Heart left ventricle (tissue), 16 donors: ENCODE measurements at regions not wholly inside any gene's neighbourhood (a gene's known extent, or its start where the extent isn't known, plus 50 kb on each side); places are given as distances from the start of the nearest gene placed in this dataset.

Experiments used
- ATAC-seq, 4 donors: fragments of 200-7000 bp; cut with Tn5 transposase; one replicate each; pipeline ENCODE4 v1.9.1; 2020 to 2022; ENCODE audit warnings: moderate library complexity in 4 of 4, mild to moderate bottlenecking in 3 of 4, moderate number of reproducible peaks in 1 of 4
- DNase-seq, 5 donors: peaks; one replicate each; pipeline ENCODE4 v3.0.0-alpha.2; 2020
- H3K27ac ChIP-seq, 12 donors: fragments of 200-600 bp; sonication (generic) in 4 of 12; one replicate each; pipeline versions ENCODE4 v1.5.0 to v1.8.0; 2016 to 2022; ENCODE audit warnings: mild to moderate bottlenecking in 2 of 12
- H3K27me3 ChIP-seq, 9 donors: fragments of 200-600 bp; sonication (generic) in 2 of 9; one replicate each; pipeline versions ENCODE4 v1.5.1 to v1.8.0; 2016 to 2022; ENCODE audit warnings: mild to moderate bottlenecking in 3 of 9
- H3K36me3 ChIP-seq, 9 donors: fragments of 200-600 bp; sonication (generic) in 2 of 9; one replicate each; pipeline versions ENCODE4 v1.5.0 to v1.8.0; 2018 to 2022; ENCODE audit warnings: mild to moderate bottlenecking in 2 of 9
- H3K4me1 ChIP-seq, 12 donors: fragments of 200-600 bp; sonication (generic) in 4 of 12; one replicate each; pipeline versions ENCODE4 v1.5.0 to v1.8.0; 2016 to 2022; ENCODE audit warnings: mild to moderate bottlenecking in 3 of 12
- H3K4me3 ChIP-seq, 12 donors: fragments of 200-600 bp; sonication (generic) in 4 of 12; one replicate each; pipeline versions ENCODE4 v1.5.0 to v1.8.0; 2017 to 2022; ENCODE audit warnings: mild to moderate bottlenecking in 9 of 12, moderate library complexity in 4 of 12
- H3K9me3 ChIP-seq, 12 donors: fragments of 200-600 bp; sonication (generic) in 4 of 12; one replicate each; pipeline versions ENCODE4 v1.5.0 to v1.8.0; 2016 to 2022; ENCODE audit warnings: mild to moderate bottlenecking in 1 of 12
- POLR2A ChIP-seq, 2 donors: fragments of 450-650 bp; IDR thresholded peaks; one replicate each; pipeline ENCODE4 v1.6.1; 2017; ENCODE audit warnings: antibody characterized with exemption in 2 of 2, mild to moderate bottlenecking in 2 of 2, moderate library complexity in 2 of 2
- WGBS, 4 donors: extraction: QIAGEN DNeasy Blood & Tissue Kit in 2 of 4; methylation state at CpG; one replicate each; pipeline versions ENCODE4 v1.1.5 to v1.1.7; 2013 to 2018; 5-methylcytosine and 5-hydroxymethylcytosine counted together
- intact Hi-C, 10 donors: fragments of 100-400 bp; cut with DNase I; formaldehyde crosslinking; loops; one replicate each; pipeline versions ENCODE4 v1.11.1 to v1.14.2; 2022
- TF ChIP-seq, protein P1 (sequence below), 12 donors: fragments of 200-600 bp; sonication (generic) in 4 of 12; IDR thresholded peaks; one replicate each; pipeline versions ENCODE4 v1.5.0 to v1.8.0; 2018 to 2022; ENCODE audit warnings: antibody characterized with exemption in 12 of 12, mild to moderate bottlenecking in 5 of 12
- donor health status: ischemic (EF 13 %, LVEDD 7.1; RV severe dilation, severe dysfunction).
- donor health status: healthy with polysubstance abuse.
- donor health status: DM: no; HTN: yes; CAD: no.
- donor health status: DM: no; HTN: no; CAD: no.
- donor health status: ischemic (EF 25% LVEDD 6.9; RV normal size, moderate dysfunction).
- donor health status: ischemic (EF 25% LVEDD 5.7; RV mildly dilated, moderate dysfunction).
- donor health status: healthy.
- donor health status: DM: yes; HTN: yes; CAD: no.
- donor health status: ischemic (EF 35%, LVEDD 5.7; RV mildly dilated, moderate dysfunction).
- donor health status: nonischemic (EF 11% LVEDD 7.7; RV severe dilation, severe dysfunction).
- donor health status: DM: yes; HTN: yes; CAD: no.
- donor health status: PGD.
- donor health status: ischemic (EF 29% LVEDD 5.4; RV normal size, mild dysfunction).
- donor health status: nonischemic (EF 23%, LVEDD 6.1; RV moderate dilation, normal function).

DNA sequence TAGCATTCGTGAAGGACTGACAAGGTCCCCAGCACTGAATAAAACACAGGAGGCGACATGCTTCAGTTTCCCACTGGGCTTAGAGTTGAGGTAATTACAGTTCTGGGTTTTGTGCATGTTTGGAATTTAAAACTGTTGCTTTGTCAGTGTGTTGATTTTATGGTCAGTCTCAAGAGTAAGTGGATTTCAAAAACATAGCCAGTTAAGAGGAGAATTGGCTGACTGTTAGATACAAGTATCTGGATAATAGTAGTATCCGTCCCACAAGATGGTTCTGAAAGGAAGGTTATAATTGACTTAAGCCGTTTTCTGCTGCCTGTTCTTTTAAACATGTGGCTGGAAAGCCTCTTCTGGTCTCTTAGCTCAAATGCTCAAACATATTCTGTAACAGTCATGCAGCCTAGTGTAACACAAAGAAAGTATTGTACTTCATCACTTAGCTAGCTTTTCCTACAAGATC lies 170.9 kb downstream of the POLR1F start:
- H3K4me1 ChIP-seq = no peaks in the 10 kb centered on the region
- 52 to 61% (median 53%) methylated on average over 4 of the region's 4 CpGs for WGBS, 4 donors
- DNase-seq = no peak
- TF ChIP-seq POLR2A (IDR thresholded peaks at IDR 0.05) = no peak
- TF ChIP-seq, protein P1, sequence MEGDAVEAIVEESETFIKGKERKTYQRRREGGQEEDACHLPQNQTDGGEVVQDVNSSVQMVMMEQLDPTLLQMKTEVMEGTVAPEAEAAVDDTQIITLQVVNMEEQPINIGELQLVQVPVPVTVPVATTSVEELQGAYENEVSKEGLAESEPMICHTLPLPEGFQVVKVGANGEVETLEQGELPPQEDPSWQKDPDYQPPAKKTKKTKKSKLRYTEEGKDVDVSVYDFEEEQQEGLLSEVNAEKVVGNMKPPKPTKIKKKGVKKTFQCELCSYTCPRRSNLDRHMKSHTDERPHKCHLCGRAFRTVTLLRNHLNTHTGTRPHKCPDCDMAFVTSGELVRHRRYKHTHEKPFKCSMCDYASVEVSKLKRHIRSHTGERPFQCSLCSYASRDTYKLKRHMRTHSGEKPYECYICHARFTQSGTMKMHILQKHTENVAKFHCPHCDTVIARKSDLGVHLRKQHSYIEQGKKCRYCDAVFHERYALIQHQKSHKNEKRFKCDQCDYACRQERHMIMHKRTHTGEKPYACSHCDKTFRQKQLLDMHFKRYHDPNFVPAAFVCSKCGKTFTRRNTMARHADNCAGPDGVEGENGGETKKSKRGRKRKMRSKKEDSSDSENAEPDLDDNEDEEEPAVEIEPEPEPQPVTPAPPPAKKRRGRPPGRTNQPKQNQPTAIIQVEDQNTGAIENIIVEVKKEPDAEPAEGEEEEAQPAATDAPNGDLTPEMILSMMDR (IDR thresholded peaks at IDR 0.05) = no peak
- no peaks in the 10 kb centered on the region for H3K36me3 ChIP-seq
- peak overlapping the region in 3 of 12 donors; percentile 15 to 35 (median 18) for H3K4me3 ChIP-seq
- peaks cover 0 to 8% (median 0%) of the 10 kb centered on the region in 12 donors for H3K9me3 ChIP-seq
- no peak for ATAC-seq
- peak overlapping the region in 9 of 12 donors; percentile 0 to 46 (median 4) for H3K27ac ChIP-seq
- intact Hi-C loops = no loop called here
- no peaks in the 10 kb centered on the region for H3K27me3 ChIP-seq

DNA sequence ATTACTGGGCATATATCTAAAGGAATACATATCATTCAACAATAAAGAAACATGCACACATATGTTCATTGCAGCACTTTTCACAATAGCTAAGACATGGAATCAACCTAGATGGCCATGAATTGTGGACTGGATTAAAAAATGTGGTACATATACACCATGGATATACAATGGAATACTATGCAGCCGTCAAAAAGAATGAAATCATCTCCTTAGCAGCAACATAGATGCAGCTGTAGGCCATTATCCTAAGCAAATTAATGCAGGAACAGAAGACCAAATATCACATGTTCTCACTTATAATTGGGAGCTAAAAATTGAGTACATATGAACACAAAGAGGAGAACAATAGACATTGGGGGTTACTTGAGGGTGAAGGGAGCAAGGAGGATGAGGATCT lies 175.6 kb downstream of the POLR1F start:
- no peaks in the 10 kb centered on the region for H3K36me3 ChIP-seq
- no peak for ATAC-seq

DNA sequence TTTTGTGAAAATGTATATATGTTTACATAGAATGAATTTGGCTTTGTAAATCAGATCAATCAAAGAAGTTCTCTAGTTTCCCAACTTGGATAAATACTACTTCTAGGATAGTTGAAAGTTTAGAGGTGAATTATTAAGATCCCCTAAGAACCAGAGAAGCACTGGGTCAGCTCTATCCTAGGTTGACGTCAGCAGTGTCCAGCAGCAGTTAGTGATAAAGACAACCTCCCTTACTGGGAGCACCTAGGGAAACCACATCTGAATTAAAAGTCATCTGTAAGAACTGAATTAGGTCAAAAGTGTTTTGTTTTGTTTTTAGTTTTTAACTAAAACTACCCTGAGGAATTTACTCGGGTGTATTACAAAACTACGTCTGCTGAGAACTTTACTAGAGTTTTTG lies 178.0 kb downstream of the POLR1F start:
- intact Hi-C loops = no loop called here
- no peak for DNase-seq
- TF ChIP-seq, protein P1 (IDR thresholded peaks at IDR 0.05) = no peak
- no peak for TF ChIP-seq POLR2A (IDR thresholded peaks at IDR 0.05)

More for the DNA sequence above, 175.6 kb downstream of the POLR1F start:
- DNase-seq = no peak
- Histone ChIP-seq H3K27me3 (no peaks in the 10 kb centered on the region), H3K4me1 (peaks cover 0 to 2% (median 0%) of the 10 kb centered on the region in 12 donors), H3K9me3 (peaks cover 0 to 6% (median 0%) of the 10 kb centered on the region in 12 donors), H3K27ac (no peak overlapping the region), H3K4me3 (no peak overlapping the region)
- no peak for TF ChIP-seq POLR2A (IDR thresholded peaks at IDR 0.05)
- TF ChIP-seq, protein P1 (IDR thresholded peaks at IDR 0.05) = no peak
- intact Hi-C loops = no loop called here
- WGBS, 4 donors = 79 to 89% (median 89%) methylated on average over 1 of the region's 1 CpG

DNA sequence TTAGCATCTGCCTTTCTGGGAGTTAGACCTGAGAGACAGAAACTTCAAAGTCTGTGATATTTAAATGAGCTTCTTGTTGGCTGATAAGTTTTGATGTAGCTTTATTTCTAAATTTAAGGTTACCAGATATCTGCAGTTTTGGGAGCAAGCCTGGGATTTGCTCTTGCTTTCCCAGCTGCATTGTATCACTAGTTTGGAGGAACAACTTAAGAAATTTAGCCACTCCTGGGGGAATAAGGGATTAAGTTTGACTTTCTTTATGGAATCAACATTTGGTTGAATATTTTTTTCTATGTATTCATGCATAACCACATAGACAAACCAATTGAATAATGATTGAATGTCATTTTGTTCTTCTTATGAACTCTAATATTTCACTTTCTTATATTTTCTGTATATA lies 178.6 kb downstream of the POLR1F start:
- DNase-seq = no peak
- Histone ChIP-seq H3K27ac (peak overlapping the region in 1 of 12 donors; percentile 25), H3K4me3 (no peak overlapping the region), H3K36me3 (no peaks in the 10 kb centered on the region), H3K9me3 (peaks cover 0 to 6% (median 0%) of the 10 kb centered on the region in 12 donors), H3K27me3 (no peaks in the 10 kb centered on the region), H3K4me1 (peaks cover 0 to 2% (median 0%) of the 10 kb centered on the region in 12 donors)
- peak in 1 of 4 donors; percentile 28 for ATAC-seq
- intact Hi-C loops = no loop called here
- TF ChIP-seq, protein P1 (IDR thresholded peaks at IDR 0.05) = no peak
- no peak for TF ChIP-seq POLR2A (IDR thresholded peaks at IDR 0.05)

More for the DNA sequence above, 178.0 kb downstream of the POLR1F start:
- Histone ChIP-seq H3K27me3 (no peaks in the 10 kb centered on the region), H3K4me3 (no peak overlapping the region), H3K27ac (no peak overlapping the region), H3K36me3 (no peaks in the 10 kb centered on the region), H3K4me1 (peaks cover 0 to 2% (median 0%) of the 10 kb centered on the region in 12 donors), H3K9me3 (peaks cover 0 to 6% (median 0%) of the 10 kb centered on the region in 12 donors)
- ATAC-seq = peak in 2 of 4 donors; percentile 32 to 38
- WGBS, 4 donors = 54 to 68% (median 58%) methylated on average over 3 of the region's 3 CpGs
